ENCODE measurements at regions not wholly inside any gene's neighbourhood (a gene's known extent, or its start where the extent isn't known, plus 50 kb on each side); places are given as distances from the start of the nearest gene placed in this dataset.

GRCh38 chr10:28963539-28964221 lies 286.4 kb downstream of the BAMBI start:
- DNase-seq = no peak

GRCh38 chr10:28965937-28966336 lies 288.6 kb downstream of the BAMBI start:
- DNase-seq = no peak

- no peak for DNase-seq
Measured at GRCh38 chr10:28967031-28967430, 289.7 kb downstream of the BAMBI start.

- no peak for DNase-seq
Measured at GRCh38 chr10:28969413-28969812, 292.1 kb downstream of the BAMBI start.

- no peak for DNase-seq
Measured at GRCh38 chr10:28970231-28970630, 292.9 kb downstream of the BAMBI start.

GRCh38 chr10:28971255-28971654 lies 293.9 kb downstream of the BAMBI start:
- no peak for DNase-seq

- no peak for DNase-seq
Measured at GRCh38 chr10:28971764-28972163, 294.4 kb downstream of the BAMBI start.

GRCh38 chr10:28973309-28973972 lies 296.1 kb downstream of the BAMBI start:
- no peak for DNase-seq

- peak; percentile 59 for DNase-seq
Measured at GRCh38 chr10:28975891-28976531, 298.7 kb downstream of the BAMBI start.

- DNase-seq = no peak
Measured at GRCh38 chr10:28977518-28977917, 300.2 kb downstream of the BAMBI start.

- DNase-seq = no peak
Measured at GRCh38 chr10:28980264-28980663, 302.9 kb downstream of the BAMBI start.

- no peak for DNase-seq
Measured at GRCh38 chr10:28981007-28981406, 303.7 kb downstream of the BAMBI start.

- DNase-seq = no peak
Measured at GRCh38 chr10:28982974-28983373, 305.7 kb downstream of the BAMBI start.

- no peak for DNase-seq
Measured at GRCh38 chr10:28983799-28984198, 305.1 kb upstream of the LYZL1 start.

GRCh38 chr10:28984431-28984830 lies 304.4 kb upstream of the LYZL1 start:
- DNase-seq = no peak

GRCh38 chr10:28985137-28985885 lies 303.6 kb upstream of the LYZL1 start:
- DNase-seq = no peak

GRCh38 chr10:28986117-28986792 lies 302.6 kb upstream of the LYZL1 start:
- no peak for DNase-seq

- no peak for DNase-seq
Measured at GRCh38 chr10:28986856-28987255, 302.0 kb upstream of the LYZL1 start.

GRCh38 chr10:28987555-28988320 lies 301.1 kb upstream of the LYZL1 start:
- no peak for DNase-seq

GRCh38 chr10:28988980-28989379 lies 299.9 kb upstream of the LYZL1 start:
- DNase-seq = no peak

Measured in left kidney (tissue), 1 donor.